Erythroblast (primary cell): ENCODE measurements at regions not wholly inside any gene's neighbourhood (a gene's known extent, or its start where the extent isn't known, plus 50 kb on each side); places are given as distances from the start of the nearest gene placed in this dataset.

Experiments
- GATA1 ChIP-seq: IDR thresholded peaks from 2 replicates; pipeline ENCODE4 v1.6.1; 2011; ENCODE audit warnings: low read depth, mild to moderate bottlenecking, control low read depth, low read length, moderate library complexity
- POLR2A ChIP-seq: IDR thresholded peaks from 2 replicates; pipeline ENCODE4 v1.6.1; 2011; ENCODE audit warnings: mild to moderate bottlenecking, low read length

DNA sequence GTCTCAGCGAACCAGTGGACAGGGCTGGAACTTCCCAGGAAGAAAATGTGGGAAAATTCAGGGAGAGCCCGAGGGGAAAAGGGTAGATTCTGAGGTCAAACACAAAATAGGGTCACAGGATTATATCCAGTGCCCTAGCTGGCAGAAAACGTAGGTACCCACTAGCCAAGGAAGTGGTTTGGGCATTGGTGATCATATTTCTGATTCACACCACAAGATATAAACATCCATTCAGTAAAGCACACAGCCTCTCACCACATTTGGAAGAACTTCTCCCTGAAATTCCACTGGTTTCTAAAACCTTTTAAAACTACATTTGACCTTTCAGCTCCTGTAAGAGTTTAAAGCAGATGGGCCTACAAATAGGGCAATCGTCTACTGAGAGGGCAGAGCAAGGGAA is 186.9 kb downstream of the TTC32 start:
- TF ChIP-seq POLR2A (no peak), GATA1 (no peak)
